NCI-H187 (cell line): ENCODE measurements at regions not wholly inside any gene's neighbourhood (a gene's known extent, or its start where the extent isn't known, plus 50 kb on each side); places are given as distances from the start of the nearest gene placed in this dataset.
A peak's percentile ranks its signal among the peaks of the same experiment; 100 is the strongest.
"Not testable (repeated sequence)": the region's sequence is repeated elsewhere in the genome, so short reads cannot be mapped to it uniquely, and the experiment has no call there.

Experiments
- DNase-seq, 2 experiments: peaks; one replicate each; lab custom pipeline; 2025; lab: John Stamatoyannopoulos, UW

DNA sequence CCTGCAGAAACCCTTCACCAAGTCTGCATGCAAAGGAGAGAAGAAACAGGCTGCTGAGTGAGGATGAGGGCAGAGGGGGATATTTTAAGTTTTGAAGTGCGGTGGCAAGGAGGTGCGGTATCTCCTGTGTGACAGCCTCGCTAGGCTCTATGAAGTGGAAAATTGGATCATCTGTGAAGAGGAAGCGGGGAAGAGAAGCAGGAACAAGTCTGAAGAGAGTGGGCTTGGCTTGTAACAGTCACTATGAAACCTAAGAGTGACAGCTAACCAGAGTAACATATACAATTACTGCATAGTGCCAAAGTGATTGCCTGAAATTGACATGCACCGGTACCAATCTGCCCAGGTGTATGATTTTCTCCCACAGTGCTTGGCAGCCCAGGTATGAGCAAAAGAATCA lies 287.5 kb upstream of the KLF14 start:
- DNase-seq: no peak

DNA sequence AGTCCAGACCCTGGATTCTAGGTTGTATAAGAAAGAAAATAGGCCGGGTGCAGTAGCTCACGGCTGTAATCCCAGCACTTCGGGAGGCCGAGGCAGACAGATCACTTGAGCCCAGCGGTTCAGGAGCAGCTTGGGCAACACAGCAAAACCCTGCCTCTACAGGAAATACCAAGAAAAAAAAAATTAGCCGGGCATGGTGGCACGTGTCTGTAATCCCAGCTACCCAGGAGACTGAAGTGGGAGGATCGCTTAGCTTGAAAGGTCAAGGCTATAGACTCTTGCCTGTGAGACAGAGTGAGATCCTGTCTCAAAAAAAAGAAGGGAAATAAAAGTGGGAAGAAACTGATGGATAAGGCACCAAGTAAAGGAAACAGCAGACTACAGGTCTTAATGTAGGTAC lies 287.9 kb upstream of the KLF14 start:
- no peak for DNase-seq

DNA sequence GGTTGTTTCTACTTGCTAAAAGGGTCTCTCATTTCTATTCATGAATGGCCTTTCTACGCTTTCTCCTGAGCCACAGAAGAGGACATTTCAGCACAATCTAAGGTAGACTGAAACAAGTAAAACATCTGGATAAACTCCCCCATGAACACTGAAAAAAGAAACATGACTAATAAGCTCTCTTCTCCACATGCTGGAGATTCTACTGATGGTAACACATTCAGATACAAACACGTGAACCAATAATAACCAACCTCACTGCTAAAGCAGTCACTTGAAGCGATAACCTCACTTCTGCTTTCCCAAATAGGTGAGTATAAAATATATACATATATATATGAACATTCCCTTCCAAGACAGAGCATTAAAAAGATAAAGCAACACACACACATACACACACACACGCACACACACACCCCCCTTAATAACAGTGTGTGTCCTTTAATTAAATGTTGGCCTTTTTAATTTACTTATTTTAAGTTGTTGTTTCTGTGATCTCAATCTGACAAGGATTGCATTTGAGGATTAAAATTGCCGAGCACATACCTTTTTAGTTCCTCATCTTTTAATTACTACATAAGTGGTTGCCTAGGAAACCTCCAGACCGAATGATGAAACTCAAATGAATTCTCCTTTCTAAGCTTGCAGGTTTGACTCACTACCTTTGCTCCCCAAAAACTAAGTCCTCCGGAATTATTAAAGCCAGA lies 292.4 kb upstream of the KLF14 start:
- no peak for DNase-seq

DNA sequence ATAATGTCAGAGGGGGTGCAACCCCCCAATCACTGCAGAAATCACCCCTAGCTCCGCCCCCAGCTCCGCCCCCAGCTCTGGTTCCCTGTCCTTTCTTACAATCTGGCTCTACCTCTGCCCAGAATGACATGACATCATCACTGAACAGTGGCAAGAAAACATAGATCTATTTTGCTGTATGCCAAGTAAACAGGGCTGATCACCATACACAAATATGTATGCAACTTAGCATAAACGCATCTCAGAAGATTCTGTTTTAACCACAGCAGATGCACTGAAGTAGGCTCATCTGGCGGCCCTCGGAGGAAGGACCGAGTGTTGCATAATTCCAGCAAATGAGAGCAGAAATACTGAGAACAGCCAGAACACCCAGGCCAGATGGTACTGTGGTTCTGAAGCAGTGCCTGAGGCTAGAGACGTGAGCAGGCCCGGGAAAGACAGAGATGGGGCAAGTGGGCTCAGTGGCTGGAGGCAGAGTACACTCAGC lies 293.3 kb upstream of the KLF14 start:
- no peak for DNase-seq

DNA sequence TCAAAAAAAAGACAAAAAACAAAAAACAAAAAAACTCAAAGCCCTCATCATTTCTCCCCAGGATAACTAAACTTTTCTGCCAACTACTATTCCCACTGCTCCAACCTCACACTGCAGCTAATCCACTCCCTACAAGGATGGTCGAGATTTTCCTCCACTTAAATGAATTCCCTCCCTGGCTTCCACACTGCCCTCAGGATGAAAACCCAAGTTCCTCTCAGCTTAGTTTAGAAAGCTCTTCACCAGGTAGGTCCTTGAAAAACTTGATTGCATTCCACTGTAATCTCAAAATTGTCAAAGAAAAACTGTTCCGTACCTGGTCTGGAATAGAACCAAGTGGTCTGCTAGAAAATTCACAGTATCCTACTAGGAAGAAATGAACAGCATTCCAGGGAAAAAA lies 294.3 kb upstream of the KLF14 start:
- no peak for DNase-seq

DNA sequence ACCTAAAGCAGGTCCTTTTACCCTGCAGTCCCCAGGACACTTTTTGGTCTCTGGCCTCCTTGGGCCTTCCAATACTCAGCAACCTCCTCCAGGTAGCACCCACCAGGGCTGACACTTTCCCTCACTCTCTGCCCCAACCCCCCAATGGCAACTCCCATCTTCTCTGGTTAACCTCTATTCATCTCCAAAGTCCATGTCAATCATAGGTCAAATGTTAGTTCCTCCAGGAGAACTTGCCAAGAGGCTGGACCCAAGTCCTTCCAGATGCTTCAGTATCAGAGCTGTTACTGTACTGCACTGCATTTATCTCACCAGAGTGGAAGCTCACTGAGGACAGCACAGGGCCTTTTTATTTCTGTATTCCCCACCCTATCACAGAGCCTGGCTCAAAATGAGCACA lies 295.0 kb upstream of the KLF14 start:
- no peak for DNase-seq

DNA sequence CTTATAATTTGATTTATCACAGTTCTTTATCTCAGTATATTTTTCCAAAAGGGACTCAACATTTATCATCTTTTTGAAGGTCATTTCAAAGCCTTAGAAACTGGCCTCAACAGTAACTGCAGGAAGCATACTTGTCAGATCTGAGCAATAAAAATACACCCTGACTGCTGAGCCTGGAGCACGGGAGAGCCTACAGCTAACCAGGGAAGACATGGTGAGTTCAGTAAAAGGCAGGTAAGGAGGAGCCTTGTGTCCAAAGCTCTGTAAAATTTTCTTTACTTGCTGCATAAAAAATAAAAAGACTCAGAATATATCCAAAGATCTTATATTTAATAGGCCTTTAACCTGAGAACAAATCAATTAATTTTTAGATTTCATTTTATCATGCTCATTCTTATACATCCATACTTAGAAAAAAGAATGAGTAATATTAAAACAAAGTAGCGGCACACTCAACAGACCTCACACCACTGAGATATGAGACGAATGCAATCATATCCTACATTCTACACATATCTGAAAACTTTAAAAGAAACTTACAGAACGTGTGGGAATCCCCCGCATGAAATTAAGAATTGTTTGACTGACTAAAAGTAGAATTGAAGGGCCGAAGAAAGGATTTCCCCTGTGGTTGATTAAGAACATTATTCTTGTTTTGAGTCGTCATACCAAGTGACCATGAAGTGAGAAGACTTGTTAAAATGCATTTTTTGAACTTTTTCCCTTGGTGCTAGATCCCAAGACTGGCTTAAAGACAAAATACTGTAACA lies 296.4 kb upstream of the MKLN1 start:
- DNase-seq: no peak

DNA sequence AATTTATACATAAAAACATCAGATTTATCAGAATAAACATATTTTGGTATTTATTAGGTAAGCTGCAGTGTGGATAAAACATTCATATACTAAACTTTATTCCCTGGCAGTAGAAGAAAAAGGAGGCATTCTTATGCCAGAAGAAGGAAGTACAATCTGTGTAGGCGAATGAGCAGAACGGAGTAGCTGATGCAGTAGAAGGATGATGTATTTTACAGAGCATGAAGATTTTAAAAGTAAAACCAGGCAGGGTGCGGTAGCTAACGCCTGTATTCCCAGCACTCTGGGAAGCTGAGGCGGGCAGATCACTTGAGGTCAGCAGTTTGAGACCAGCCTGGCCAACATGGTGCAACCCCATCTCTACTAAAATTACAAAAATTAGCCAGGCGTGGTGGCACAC lies 294.9 kb upstream of the MKLN1 start:
- no peak for DNase-seq

DNA sequence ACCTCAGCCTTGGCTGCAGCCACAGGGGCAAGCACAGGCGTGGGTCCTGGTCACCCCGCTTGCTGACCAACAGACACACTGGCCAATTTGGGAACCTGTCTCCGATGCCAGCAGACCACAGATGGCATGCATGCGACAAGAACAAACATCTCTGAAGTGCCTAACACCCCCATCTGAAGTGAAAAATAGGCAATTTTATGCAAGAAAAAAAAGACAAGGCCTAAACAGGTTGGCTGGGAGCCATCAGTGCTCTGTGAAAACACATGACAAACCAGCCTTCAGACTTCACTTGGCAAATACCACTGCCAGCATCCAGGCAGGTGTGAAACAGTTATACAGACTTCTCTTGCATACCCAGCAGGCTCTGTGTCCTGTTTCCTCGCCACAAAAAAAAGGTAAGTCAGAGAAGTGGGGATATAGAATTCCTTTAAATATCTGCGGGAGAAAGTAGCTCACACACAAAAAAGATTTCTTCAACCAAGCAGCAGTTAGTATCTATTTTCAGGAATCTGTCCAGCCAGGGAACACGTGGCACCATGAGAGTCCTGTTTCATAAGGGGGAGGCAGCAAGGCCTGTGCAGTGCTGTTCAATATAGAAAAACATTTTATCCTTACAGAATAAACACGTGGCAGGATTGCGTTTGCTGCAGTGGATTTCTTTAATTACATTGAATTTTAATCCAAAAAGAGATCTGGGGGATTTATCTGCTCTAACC lies 293.4 kb upstream of the MKLN1 start:
- no peak for DNase-seq

DNA sequence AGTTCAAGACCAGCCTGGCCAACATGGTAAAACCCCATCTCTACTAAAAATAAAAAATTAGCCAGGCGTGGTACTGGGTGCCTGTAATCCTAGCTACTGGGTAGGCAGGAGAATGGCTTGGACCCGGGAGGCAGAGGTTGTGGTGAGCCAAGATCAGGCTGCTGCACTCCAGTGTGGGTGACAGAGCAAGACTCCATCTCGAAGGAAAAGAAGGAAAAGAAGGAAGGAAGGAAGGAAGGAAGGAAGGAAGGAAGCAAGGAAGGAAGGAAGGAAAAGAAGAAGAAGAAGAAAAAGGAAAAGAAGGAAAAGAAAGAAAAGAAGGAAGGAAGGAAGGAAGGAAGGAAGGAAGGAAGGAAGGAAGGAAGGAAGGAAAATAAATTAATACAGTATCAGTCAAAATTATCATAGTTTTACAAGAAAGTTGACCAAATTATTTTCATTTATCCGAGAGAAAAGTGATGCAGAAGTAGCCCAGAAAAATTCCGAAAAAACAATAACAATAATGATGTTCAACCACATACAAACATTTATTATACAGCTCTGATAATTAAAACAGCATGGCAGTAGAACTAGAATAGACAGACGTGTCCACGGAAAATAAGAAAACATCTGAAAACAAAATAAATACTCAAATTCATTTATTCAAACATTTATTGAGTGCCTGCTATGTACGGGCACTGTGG lies 292.4 kb upstream of the MKLN1 start:
- DNase-seq: no peak

DNA sequence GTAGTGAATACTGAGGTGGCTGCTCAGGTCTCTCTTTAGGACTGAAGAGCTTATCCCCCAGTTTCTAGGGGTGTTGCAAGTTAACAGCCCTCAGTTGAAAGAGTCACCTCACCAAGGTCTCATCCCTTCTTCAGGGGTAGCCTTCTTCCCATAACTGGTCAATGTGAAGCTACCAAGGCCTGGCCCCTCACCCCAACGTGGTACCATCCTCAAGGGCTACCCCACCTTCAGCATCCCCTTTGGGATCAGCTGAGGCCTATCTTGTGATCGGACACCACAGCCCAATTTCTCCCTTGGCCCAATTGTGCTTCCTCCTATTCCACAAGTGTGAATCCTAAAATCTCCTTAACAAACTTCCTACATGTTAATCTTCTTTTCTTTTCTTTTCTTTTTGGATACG lies 289.5 kb upstream of the MKLN1 start:
- no peak for DNase-seq

DNA sequence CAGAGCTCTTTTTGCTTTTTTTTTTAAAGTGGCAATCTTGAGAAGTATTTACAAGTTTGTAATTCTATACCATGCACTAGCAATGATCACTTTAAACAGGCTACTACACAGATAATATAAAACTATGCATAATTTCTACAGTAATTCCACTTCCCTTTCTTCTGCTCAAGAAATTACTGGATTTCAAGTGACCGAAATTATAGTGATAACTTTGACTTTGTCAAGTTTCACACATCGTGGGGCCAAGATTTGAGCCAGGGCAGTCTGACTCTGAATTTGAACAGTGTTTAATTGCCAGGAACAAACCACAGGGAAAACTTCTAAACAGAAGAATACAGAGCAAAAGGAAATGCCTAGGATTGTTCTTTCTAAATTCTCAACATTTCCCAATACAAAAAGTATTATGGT lies 288.3 kb upstream of the MKLN1 start:
- no peak for DNase-seq

DNA sequence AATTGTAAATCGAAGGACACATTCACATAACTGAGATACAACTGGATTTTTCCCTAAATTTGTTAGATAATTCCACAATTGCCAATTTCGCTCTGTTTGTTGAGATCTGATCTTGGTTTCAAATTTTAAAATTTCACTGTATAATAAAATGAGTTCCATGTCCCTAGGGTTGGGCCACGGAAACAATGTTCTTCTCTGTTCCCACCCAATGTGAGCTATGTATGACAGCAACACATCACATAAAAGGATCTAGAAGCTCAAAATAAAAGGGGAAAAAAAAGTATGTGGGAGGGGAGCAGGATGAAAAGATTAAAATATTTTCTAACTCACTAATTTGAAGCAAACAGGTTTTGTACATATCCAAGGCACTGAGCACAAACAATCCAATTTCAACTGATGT lies 287.8 kb upstream of the MKLN1 start:
- DNase-seq: no peak

DNA sequence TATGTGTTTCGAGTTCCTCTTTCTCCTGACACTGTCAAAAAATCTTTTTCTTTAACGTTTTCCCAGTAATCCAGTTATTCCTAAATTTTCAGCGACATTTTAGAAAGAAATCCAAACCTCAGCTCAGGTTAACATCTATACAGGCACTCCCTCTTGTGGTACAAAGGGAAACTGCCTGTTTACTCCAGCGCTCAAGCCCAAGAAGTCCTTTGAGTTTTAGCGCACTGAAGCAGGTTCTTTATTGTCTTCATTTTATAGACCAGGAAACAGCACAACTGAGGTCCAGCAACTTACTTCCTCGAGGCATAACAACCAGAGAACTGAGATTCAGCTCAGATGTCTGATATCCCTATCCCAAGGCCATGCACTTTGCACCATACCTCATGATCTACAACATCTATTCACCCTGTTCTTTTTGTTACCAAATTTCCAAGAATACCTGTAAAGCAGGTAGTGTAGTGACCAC lies 287.2 kb upstream of the MKLN1 start:
- DNase-seq: peak in 1 of 2 experiments; percentile 9

DNA sequence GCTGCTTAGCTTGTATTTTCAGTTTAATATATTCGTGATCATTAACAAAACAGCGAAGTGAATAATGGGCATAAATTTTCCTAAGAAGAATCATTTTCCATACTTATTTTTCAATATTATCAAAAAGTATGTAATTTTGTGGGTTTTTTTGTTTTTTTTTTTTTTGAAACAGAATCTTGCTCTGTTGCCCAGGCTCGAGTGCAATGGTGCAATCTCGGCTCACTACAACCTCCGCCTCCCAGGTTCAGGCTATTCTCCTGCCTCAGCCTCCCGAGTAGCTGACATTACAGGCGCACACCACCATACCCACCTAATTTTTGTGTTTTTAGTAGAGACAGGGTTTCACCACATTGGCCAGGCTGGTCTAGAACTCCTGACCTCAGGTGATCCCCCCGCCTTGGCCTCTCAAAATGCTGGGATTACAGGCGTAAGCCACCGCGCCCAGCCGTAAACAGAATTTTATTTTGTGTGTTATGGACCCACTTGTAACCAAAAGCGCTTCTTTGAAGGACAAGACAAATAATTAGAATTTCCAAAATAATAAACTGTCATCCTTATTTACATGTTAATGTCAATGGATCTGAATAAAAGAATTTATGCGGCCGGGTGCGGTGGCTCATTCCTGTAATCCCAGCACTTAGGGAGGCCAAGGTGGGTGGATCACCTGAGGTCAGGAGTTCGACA lies 286.5 kb upstream of the MKLN1 start:
- not testable (repeated sequence) for DNase-seq

DNA sequence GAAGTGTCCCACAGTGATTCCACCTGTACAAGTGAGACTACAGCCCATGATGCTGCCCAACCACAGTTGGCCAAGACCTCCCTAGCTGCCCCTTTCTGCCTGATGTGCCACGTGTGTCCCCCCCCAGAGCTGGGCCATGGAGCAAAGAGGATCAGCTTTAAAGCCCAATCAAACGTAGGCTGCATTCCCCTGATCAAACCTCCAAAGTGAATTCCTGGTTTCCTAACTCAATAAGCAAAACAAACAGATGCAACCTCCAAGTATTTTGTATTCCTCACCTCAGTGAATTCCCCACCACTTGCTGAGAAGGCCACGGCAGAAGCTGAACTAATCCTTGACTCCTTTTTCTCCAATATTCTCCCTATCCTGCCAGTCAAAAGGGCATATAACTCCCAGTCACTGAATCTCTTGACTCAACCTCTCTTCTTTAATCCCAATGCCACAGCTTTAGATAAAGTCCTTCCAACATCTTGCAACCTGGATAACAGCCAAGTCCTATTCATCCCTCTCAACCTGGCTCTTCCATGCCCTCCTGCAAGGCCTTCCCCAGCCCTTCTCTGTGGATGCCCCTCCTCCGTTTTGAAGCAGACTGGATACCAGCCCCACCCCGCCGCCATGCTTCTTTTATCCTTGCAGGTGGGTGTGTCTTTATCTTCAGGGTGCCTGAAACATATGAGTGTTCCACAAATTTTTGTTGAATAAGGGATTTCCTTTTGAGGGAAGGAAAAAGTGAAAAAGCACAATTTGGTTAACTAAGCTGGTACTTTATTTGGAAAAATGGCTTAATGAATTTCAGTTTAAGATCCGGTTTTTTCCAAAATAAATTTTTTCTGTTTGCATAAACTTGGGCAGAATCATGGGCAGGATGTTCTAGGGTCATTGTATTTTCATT lies 285.2 kb upstream of the MKLN1 start:
- no peak for DNase-seq

DNA sequence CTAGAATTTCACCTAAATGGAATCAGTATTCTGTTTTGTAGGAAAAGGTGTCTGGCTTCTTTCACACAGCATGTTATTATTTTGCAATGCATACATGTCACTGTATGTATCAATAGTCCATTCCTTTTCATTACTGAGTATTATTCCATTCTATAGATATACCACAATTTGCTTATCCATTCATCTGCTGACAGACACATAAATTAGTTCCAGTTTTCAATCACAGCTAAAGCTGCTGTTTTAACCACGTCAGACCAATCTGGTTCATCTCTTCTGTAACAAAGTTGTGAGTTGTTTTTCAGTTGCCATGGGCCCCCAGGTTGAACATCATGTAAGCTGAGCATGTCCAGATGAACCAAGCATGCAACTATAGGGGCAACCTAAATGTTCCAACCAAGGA lies 282.1 kb upstream of the MKLN1 start:
- DNase-seq: no peak

DNA sequence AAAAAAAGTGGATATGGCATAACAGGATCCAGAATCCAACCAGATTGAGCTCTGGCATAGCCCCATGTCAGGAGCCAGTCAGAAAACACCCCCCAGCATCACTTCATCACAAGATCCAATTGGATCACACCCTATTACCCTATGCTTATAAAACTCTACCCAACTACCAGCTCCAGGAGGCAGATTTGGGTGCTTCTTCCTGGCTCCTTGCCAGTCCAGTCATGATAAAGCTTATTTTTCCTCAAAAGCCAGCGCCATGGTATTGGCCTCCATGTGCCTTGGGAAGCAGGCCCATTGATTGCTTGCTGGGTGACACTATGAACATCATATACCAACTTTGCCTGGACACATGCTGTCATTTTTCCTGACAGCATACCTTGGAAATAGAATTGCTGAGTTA lies 281.4 kb upstream of the MKLN1 start:
- DNase-seq: no peak

DNA sequence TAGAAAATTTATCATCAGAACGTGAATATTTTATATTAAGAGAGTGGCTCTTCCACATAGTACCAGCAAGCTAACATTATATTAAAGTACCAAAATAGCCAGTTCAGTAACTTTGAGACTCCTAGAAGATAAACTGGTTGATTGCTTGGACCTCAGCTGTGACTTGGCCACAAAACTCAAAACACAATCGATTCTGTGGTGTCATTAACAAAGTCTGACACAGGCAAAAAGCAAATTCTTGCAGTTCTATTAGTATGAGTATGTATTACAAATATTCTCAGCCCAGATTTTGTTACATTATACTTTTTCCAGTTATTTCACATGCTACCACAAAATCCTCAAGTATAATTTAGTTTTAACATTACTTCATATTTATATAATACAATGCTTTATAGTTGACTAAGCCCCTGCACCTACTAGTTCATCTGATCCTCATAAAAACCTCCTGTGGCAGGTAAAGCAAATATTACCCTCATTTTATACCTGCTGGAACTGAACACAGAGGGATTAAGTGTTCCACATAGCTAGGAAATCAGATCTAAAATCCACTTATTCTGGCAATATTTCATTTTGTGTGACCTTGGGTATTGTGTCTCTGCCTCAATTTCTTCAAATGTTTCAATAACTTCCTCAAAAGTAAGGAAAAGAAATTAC lies 279.9 kb upstream of the MKLN1 start:
- DNase-seq: no peak

DNA sequence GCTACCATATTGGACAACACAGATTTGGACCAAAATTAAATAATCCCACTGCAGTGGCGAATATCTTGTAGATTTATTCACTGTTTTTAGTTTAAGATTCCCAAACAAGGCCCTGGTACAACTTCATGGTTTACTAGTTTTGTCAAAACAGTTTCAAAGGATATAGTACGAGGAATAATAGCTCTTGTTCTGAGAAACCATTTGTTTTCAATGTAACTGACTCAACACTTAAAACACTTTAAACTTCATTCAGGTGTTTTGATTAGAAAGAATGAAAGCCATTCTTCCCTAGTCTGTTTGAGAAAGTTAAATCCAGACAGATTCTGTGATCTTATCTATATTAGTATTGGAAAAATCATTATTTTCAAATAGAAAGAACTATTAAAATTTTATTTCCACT lies 276.4 kb upstream of the MKLN1 start:
- no peak for DNase-seq
